WTC11 (cell line): ENCODE measurements at regions not wholly inside any gene's neighbourhood (a gene's known extent, or its start where the extent isn't known, plus 50 kb on each side); places are given as distances from the start of the nearest gene placed in this dataset.

Source experiments
- ATF1 ChIP-seq: sonication (generic); formaldehyde crosslinking; IDR thresholded peaks from 2 replicates; pipeline ENCODE4 v1.8.1; 2023; ENCODE audit warnings: mild to moderate bottlenecking, moderate library complexity, missing genetic modification reagents
- CREM ChIP-seq: sonication (generic); formaldehyde crosslinking; IDR thresholded peaks from 2 replicates; pipeline ENCODE4 v1.8.1; 2022; ENCODE audit warnings: mild to moderate bottlenecking, missing genetic modification reagents, moderate library complexity
- ELF4 ChIP-seq: sonication (generic); formaldehyde crosslinking; IDR thresholded peaks from 2 replicates; pipeline ENCODE4 v1.8.1; 2022; ENCODE audit warnings: low read depth, mild to moderate bottlenecking, moderate library complexity, missing genetic modification reagents
- FOXJ3 ChIP-seq: sonication (generic); formaldehyde crosslinking; IDR thresholded peaks from 2 replicates; pipeline ENCODE4 v1.9.0; 2021; ENCODE audit warnings: missing genetic modification reagents, mild to moderate bottlenecking, borderline replicate concordance
- FOXK1 ChIP-seq: sonication (generic); formaldehyde crosslinking; IDR thresholded peaks from 2 replicates; pipeline ENCODE4 v1.8.0; 2022; ENCODE audit warnings: mild to moderate bottlenecking, moderate library complexity, missing genetic modification reagents
- SP1 ChIP-seq: sonication (generic); formaldehyde crosslinking; conservative IDR thresholded peaks from 2 replicates; pipeline ENCODE4 v1.8.1; 2022; ENCODE audit warnings: missing genetic modification reagents
- ZNF121 ChIP-seq: sonication (generic); formaldehyde crosslinking; IDR thresholded peaks from 2 replicates; pipeline ENCODE4 v1.8.0; 2023; ENCODE audit warnings: missing genetic modification reagents
- TF ChIP-seq, protein P1 (sequence below): fragments of 200-600 bp; IDR thresholded peaks from 2 replicates; pipeline ENCODE4 v1.8.0; 2022; ENCODE audit warnings: antibody characterized with exemption
- TF ChIP-seq, protein P2 (sequence below): sonication (generic); formaldehyde crosslinking; IDR thresholded peaks from 2 replicates; pipeline ENCODE4 v1.8.1; 2023; ENCODE audit warnings: mild to moderate bottlenecking, missing genetic modification reagents, moderate library complexity
- TF ChIP-seq, protein P3 (sequence below): sonication (generic); formaldehyde crosslinking; IDR thresholded peaks from 2 replicates; pipeline ENCODE4 v1.8.1; 2023; ENCODE audit warnings: mild to moderate bottlenecking, missing genetic modification reagents
- TF ChIP-seq, protein P4 (sequence below): sonication (generic); formaldehyde crosslinking; IDR thresholded peaks from 2 replicates; pipeline ENCODE4 v1.8.1; 2023; ENCODE audit warnings: mild to moderate bottlenecking, moderate library complexity, missing genetic modification reagents

DNA sequence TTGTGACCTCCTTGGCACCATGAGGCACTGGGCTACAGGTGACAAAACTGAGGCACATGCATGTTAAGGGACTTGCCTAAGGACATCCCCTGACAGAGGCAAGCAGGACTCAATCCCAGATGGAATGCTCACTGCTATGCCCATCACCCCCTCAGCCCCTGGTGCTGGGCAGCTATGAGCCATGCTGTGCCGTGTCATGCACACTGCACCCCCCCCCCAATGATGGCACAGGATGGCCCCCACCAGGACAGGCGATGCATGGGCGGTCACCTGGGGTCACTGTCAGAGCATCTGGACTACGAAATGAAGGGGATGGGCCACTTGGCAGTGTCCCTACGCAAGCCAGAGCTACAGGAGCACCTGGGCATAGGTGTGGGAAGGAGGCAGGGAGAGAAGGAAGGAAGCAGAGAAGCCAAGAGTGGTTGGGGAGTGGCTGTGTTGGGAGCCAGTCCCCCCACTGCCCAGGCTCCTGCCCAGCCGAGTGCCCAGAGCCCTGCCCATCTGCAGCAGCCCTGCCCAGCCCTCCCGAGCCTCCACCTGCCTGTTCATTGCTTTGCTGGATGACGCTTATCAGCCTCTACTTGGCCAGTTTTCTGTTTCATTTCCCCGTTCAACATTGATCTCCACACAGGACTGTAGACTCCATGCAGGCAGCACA is 84.9 kb upstream of the DIO3 start:
- TF ChIP-seq, protein P1, sequence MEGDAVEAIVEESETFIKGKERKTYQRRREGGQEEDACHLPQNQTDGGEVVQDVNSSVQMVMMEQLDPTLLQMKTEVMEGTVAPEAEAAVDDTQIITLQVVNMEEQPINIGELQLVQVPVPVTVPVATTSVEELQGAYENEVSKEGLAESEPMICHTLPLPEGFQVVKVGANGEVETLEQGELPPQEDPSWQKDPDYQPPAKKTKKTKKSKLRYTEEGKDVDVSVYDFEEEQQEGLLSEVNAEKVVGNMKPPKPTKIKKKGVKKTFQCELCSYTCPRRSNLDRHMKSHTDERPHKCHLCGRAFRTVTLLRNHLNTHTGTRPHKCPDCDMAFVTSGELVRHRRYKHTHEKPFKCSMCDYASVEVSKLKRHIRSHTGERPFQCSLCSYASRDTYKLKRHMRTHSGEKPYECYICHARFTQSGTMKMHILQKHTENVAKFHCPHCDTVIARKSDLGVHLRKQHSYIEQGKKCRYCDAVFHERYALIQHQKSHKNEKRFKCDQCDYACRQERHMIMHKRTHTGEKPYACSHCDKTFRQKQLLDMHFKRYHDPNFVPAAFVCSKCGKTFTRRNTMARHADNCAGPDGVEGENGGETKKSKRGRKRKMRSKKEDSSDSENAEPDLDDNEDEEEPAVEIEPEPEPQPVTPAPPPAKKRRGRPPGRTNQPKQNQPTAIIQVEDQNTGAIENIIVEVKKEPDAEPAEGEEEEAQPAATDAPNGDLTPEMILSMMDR: no peak
- TF ChIP-seq, protein P2, sequence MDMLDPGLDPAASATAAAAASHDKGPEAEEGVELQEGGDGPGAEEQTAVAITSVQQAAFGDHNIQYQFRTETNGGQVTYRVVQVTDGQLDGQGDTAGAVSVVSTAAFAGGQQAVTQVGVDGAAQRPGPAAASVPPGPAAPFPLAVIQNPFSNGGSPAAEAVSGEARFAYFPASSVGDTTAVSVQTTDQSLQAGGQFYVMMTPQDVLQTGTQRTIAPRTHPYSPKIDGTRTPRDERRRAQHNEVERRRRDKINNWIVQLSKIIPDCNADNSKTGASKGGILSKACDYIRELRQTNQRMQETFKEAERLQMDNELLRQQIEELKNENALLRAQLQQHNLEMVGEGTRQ (CRISPR knock-in tag): no peak
- TF ChIP-seq, protein P3, sequence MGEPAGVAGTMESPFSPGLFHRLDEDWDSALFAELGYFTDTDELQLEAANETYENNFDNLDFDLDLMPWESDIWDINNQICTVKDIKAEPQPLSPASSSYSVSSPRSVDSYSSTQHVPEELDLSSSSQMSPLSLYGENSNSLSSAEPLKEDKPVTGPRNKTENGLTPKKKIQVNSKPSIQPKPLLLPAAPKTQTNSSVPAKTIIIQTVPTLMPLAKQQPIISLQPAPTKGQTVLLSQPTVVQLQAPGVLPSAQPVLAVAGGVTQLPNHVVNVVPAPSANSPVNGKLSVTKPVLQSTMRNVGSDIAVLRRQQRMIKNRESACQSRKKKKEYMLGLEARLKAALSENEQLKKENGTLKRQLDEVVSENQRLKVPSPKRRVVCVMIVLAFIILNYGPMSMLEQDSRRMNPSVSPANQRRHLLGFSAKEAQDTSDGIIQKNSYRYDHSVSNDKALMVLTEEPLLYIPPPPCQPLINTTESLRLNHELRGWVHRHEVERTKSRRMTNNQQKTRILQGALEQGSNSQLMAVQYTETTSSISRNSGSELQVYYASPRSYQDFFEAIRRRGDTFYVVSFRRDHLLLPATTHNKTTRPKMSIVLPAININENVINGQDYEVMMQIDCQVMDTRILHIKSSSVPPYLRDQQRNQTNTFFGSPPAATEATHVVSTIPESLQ (CRISPR knock-in tag): no peak
- TF ChIP-seq CREM (CRISPR knock-in tag) (no peak), FOXK1 (CRISPR knock-in tag) (no peak), ATF1 (no peak), ZNF121 (no peak), ELF4 (no peak), SP1 (no peak), FOXJ3 (CRISPR knock-in tag) (no peak)
- TF ChIP-seq, protein P4, sequence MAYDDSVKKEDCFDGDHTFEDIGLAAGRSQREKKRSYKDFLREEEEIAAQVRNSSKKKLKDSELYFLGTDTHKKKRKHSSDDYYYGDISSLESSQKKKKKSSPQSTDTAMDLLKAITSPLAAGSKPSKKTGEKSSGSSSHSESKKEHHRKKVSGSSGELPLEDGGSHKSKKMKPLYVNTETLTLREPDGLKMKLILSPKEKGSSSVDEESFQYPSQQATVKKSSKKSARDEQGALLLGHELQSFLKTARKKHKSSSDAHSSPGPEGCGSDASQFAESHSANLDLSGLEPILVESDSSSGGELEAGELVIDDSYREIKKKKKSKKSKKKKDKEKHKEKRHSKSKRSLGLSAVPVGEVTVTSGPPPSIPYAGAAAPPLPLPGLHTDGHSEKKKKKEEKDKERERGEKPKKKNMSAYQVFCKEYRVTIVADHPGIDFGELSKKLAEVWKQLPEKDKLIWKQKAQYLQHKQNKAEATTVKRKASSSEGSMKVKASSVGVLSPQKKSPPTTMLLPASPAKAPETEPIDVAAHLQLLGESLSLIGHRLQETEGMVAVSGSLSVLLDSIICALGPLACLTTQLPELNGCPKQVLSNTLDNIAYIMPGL: no peak
